ENCODE measurements at regions not wholly inside any gene's neighbourhood (a gene's known extent, or its start where the extent isn't known, plus 50 kb on each side); places are given as distances from the start of the nearest gene placed in this dataset.
"Not testable (repeated sequence)": the region's sequence is repeated elsewhere in the genome, so short reads cannot be mapped to it uniquely, and the experiment has no call there.

DNA sequence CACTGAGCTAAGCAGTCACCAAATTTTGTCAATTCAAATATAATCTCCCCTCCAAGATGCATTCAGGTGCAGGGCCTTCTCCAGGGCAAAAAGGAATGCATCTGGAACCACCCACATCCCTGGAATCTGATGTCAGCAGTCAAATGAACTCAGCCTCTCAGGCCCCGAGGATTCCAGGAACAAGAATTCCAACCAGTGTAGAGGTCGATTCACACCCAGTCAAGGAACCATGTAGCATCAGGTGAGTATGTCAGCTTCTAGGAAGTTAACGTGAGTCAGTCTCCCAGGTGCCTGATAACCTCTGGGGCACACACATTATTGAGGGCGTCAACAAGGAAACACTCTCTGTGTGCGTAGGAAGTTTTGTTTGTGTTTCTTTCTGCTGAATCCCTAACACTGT, 122.2 kb upstream of the VOPP1 start:
- not testable (repeated sequence) for H3K4me3 ChIP-seq (ENCODE audit: low read depth, low read length); DNase-seq (ENCODE audit: low read depth)

DNA sequence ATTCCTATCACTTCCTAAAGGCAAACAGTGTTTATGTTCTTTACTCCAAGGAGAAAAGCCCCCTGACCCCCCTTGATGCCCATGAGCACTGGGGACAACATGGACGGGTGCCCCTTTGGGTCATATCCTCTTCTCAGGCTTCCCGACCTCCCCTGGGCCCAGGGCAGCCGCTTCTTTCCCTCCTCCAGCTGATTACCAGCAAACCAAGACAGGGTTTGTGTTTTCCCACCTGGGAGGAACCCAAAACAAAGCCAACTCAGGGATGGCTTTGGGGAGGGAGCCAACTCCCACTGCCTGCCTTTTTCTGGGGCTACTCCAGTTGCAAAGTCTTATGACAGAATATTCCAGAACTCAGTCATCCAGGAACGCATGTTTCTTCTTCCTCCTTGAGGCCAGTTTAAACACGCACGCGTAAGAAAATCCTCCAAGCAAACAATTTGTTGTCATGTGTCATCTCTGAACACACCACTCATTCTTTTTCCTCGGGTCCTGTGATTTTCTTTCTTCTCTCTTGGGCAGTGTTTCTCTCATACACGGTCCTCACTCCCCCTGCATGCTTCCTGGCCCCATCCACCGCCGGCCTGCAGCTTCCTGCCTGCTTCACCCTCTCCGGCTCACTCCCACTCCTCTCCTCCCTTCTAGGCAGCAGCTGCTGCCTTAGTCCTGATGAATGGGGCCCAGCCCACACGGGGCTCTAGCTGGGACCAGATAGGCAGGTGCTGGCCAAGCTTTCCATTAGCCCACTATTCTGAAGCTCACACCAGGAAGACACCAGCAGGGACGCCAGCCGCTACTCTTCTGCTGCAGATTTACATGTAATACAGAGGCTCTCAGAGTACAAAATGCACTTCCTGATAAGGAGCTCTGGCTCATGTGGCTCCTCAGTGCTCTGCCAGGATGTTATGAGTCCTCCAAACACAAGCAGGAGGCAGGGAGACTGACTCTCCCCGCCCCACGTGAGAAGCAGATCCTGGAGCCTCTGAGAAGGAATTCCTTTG, 116.7 kb upstream of the VOPP1 start:
- peak; percentile 79 for DNase-seq (ENCODE audit: low read depth)
- not testable (repeated sequence) for H3K4me3 ChIP-seq (ENCODE audit: low read depth, low read length)

- not testable (repeated sequence) for H3K4me3 ChIP-seq (ENCODE audit: low read depth, low read length); DNase-seq (ENCODE audit: low read depth)
Measured at GRCh38 chr7:55688261-55688660, 116.0 kb upstream of the VOPP1 start.

DNA sequence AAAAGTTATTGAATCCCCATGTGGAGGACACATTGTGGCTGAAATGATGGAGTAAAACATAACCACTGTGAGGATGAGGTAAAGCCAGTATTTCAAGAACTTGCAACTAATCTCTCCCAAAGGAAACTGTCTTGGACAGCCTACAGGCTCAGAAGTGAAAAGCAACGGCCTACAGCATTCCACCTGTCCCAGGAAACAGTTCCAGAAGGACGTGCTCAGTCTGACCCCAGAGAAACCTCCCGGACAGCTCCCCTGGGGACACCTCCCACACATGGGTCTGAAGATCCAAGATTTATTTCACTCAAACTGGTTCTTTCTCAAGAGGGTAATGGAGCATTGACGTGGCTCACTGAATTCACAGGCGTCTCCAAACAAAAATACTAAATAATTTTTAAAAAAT, 115.0 kb upstream of the VOPP1 start:
- not testable (repeated sequence) for DNase-seq (ENCODE audit: low read depth); H3K4me3 ChIP-seq (ENCODE audit: low read depth, low read length)

- not testable (repeated sequence) for H3K4me3 ChIP-seq (ENCODE audit: low read depth, low read length); DNase-seq (ENCODE audit: low read depth)
Measured at GRCh38 chr7:55686771-55687170, 114.5 kb upstream of the VOPP1 start.

- not testable (repeated sequence) for DNase-seq (ENCODE audit: low read depth); H3K4me3 ChIP-seq (ENCODE audit: low read depth, low read length)
Measured at GRCh38 chr7:55683501-55683900, 111.2 kb upstream of the VOPP1 start.

GRCh38 chr7:55675589-55675988, 103.3 kb upstream of the VOPP1 start:
- not testable (repeated sequence) for H3K4me3 ChIP-seq (ENCODE audit: low read depth, low read length); DNase-seq (ENCODE audit: low read depth)

- not testable (repeated sequence) for DNase-seq (ENCODE audit: low read depth); H3K4me3 ChIP-seq (ENCODE audit: low read depth, low read length)
Measured at GRCh38 chr7:55673525-55673924, 101.2 kb upstream of the VOPP1 start.

- not testable (repeated sequence) for DNase-seq (ENCODE audit: low read depth); H3K4me3 ChIP-seq (ENCODE audit: low read depth, low read length)
Measured at GRCh38 chr7:55672084-55672483, 99.8 kb upstream of the VOPP1 start.

DNA sequence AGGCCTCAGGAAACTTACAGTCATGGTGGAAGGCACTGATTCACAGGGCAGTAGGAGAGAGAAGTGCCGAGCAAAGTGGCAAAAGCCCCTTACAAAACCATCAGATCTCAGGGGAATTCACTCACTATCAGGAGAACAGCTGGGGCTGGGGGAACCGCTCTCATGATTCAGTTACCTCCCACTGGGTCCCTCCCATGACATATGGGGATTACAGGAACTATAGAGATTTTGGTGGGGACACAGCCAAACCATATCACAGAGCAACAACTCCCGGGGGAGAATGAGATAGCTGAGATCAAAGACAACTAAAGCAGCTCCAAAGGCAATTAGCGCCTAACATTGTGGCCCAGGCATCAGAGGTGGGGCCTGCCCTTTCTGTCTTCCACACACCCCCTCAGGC, 85.4 kb upstream of the VOPP1 start:
- TF ChIP-seq CTCF (IDR thresholded peaks at IDR 0.05; ENCODE audit: insufficient read depth, low read length): no peak
- no peak for DNase-seq (ENCODE audit: low read depth)
- no peak overlapping the region for H3K4me3 ChIP-seq (ENCODE audit: low read depth, low read length)

- TF ChIP-seq CTCF (IDR thresholded peaks at IDR 0.05; ENCODE audit: insufficient read depth, low read length): no peak
- no peak for DNase-seq (ENCODE audit: low read depth)
- no peak overlapping the region for H3K4me3 ChIP-seq (ENCODE audit: low read depth, low read length)
Measured at GRCh38 chr7:55651057-55651456, 78.8 kb upstream of the VOPP1 start.

DNA sequence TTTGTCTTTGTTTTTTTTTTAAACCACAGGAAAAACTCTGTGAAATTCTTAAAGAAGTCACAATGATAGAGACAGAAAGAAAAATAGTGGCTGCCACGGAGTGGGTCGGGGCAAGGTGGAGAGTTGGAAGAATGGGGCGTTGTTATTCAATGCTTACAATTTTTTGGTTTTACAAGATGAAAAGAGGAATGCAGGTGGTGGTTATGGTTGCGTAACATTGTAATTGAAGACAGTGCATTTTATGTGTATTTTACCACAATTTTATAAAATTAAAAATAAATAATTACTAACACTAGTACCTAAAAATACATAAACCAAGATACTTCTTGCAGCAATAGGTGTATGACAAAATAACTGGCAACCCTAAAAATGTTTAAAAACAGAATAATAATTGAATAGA, 76.9 kb upstream of the VOPP1 start:
- no peak overlapping the region for H3K4me3 ChIP-seq (ENCODE audit: low read depth, low read length)
- no peak for DNase-seq (ENCODE audit: low read depth)
- TF ChIP-seq CTCF (IDR thresholded peaks at IDR 0.05; ENCODE audit: insufficient read depth, low read length): no peak

Data from fibroblast of the aortic adventitia (primary cell).